DOHH2 (cell line): ENCODE measurements at regions not wholly inside any gene's neighbourhood (a gene's known extent, or its start where the extent isn't known, plus 50 kb on each side); places are given as distances from the start of the nearest gene placed in this dataset.

Source experiments
- CTCF ChIP-seq: fragments of 200-600 bp; sonication (generic); IDR thresholded peaks from one replicate; pipeline ENCODE4 v1.5.1; 2014; ENCODE audit warnings: antibody characterized with exemption, mild to moderate bottlenecking, low read depth, low read length; ENCODE audit not compliant: poor library complexity, severe bottlenecking
- EZH2phosphoT487 ChIP-seq: fragments of 200-600 bp; sonication (generic); IDR thresholded peaks from 2 replicates; pipeline ENCODE4 v1.6.1; 2017; ENCODE audit warnings: borderline replicate concordance, mild to moderate bottlenecking, antibody characterized with exemption, low read length, moderate library complexity, mixed read lengths

- TF ChIP-seq CTCF (no peak), EZH2phosphoT487 (no peak)
These were observed 316.6 kb downstream of the KDM5D start for GRCh38 chrY:19427736-19428518.
